HCT116 (cell line): ENCODE measurements at regions not wholly inside any gene's neighbourhood (a gene's known extent, or its start where the extent isn't known, plus 50 kb on each side); places are given as distances from the start of the nearest gene placed in this dataset.

Source experiments
- ATAC-seq: fragments of 200-7000 bp; cut with Tn5 transposase; 2 replicates; pipeline ENCODE4 v1.9.1; 2020; ENCODE audit warnings: mild to moderate bottlenecking, moderate library complexity
- BruUV-seq: library from RNA; stranded (reverse); fragments of 400-500 nt; replicated peaks from 2 replicates; lab custom pipeline; 2021; lab: Mats Ljungman, UMichigan
- CTCF ChIA-PET: fragments of 300-600 bp; sonication (Branson Sonifier 250); formaldehyde crosslinking; loops from one replicate; lab custom pipeline; 2021; ENCODE audit warnings: antibody characterized with exemption; lab: Charles Lee
- POLR2A ChIA-PET: fragments of 300-600, 350-600 bp; sonication (Branson Sonifier 250); formaldehyde crosslinking; loops from one replicate; lab custom pipeline; 2021; ENCODE audit warnings: antibody characterized with exemption; lab: Charles Lee
- RAD21 ChIA-PET, 2 experiments: fragments of 300-600 bp; sonication (Branson Sonifier 250); formaldehyde crosslinking; loops; one replicate each; lab custom pipeline; 2023; ENCODE audit warnings: low total read pairs in 2 of 2; ENCODE audit not compliant: uncharacterized antibody in 2 of 2, unreplicated experiment in 2 of 2, low non-redundant PET in 1 of 2; lab: Charles Lee
- DNase-seq: peaks from one replicate; pipeline ENCODE4 v3.0.0-alpha.2; 2010; ENCODE audit warnings: low read depth, low spot score
- H2AFZ ChIP-seq: fragments of 200-600 bp; shearing (Covaris generic), sonication (generic); 2 replicates; pipeline ENCODE4 v1.6.1; 2017; ENCODE audit warnings: low read depth, mixed run types, mixed read lengths, antibody characterized with exemption, low read length; ENCODE audit not compliant: poor library complexity, severe bottlenecking
- H3K27ac ChIP-seq: 2 replicates; pipeline ENCODE4 v1.5.1; 2012; ENCODE audit warnings: low read depth, low read length
- H3K27me3 ChIP-seq: fragments of 200-600 bp; sonication (generic); 2 replicates; pipeline ENCODE4 v1.6.1; 2016; ENCODE audit warnings: mixed run types, low read length, mixed read lengths; ENCODE audit not compliant: insufficient read depth
- H3K36me3 ChIP-seq, 2 experiments: fragments of 200-500 bp in 1 of 2; fragments of 200-600 bp in 1 of 2; sonication (Bioruptor generic) in 1 of 2; sonication (generic) in 1 of 2; 2 replicates each; pipeline versions ENCODE4 v1.5.1 to v1.6.1; 2014 to 2016; ENCODE audit warnings: low read length in 2 of 2, inconsistent platforms in 1 of 2, mixed read lengths in 1 of 2, mixed run types in 1 of 2; ENCODE audit not compliant: insufficient read depth in 2 of 2, control insufficient read depth in 1 of 2
- H3K4me1 ChIP-seq, 2 experiments: fragments of 200-600 bp in 1 of 2; sonication (generic) in 1 of 2; 2 replicates each; pipeline versions ENCODE4 v1.5.1 to v1.6.1; 2012 to 2017; ENCODE audit warnings: low read length in 2 of 2, inconsistent platforms in 1 of 2, mild to moderate bottlenecking in 1 of 2, mixed read lengths in 1 of 2, mixed run types in 1 of 2, moderate library complexity in 1 of 2; ENCODE audit not compliant: insufficient read depth in 2 of 2, control insufficient read depth in 1 of 2
- H3K4me2 ChIP-seq: fragments of 200-600 bp; sonication (generic); 2 replicates; pipeline ENCODE4 v1.6.1; 2017; ENCODE audit warnings: mixed run types, low read length, mixed read lengths
- H3K4me3 ChIP-seq, 2 experiments: fragments of 200-600 bp in 1 of 2; sonication (generic) in 1 of 2; replicated peaks in 1 of 2; 2 replicates each; pipeline ENCODE4 v1.5.1; 2011 to 2016; ENCODE audit warnings: low read length in 2 of 2, control low read depth in 1 of 2, low read depth in 1 of 2, mild to moderate bottlenecking in 1 of 2, mixed read lengths in 1 of 2, mixed run types in 1 of 2
- H3K79me2 ChIP-seq: fragments of 200-600 bp; sonication (generic); 2 replicates; pipeline ENCODE4 v1.6.1; 2017; ENCODE audit warnings: mild to moderate bottlenecking, mixed run types, low read length, moderate library complexity, mixed read lengths; ENCODE audit not compliant: insufficient read depth
- H3K9ac ChIP-seq: fragments of 200-600 bp; sonication (generic); 2 replicates; pipeline ENCODE4 v1.6.1; 2016; ENCODE audit warnings: low read length, mixed read lengths
- H3K9me2 ChIP-seq: fragments of 200-600 bp; sonication (generic), shearing (Covaris generic); 2 replicates; pipeline ENCODE4 v1.6.1; 2017; ENCODE audit warnings: mixed run types, mild to moderate bottlenecking, moderate library complexity; ENCODE audit not compliant: insufficient read depth
- H3K9me3 ChIP-seq, 2 experiments: fragments of 200-500 bp in 1 of 2; fragments of 200-600 bp in 1 of 2; sonication (Bioruptor generic) in 1 of 2; sonication (generic) in 1 of 2; 2 replicates each; pipeline ENCODE4 v1.6.1; 2014 to 2017; ENCODE audit warnings: low read length in 2 of 2, mixed read lengths in 2 of 2, inconsistent platforms in 1 of 2, low read depth in 1 of 2, mild to moderate bottlenecking in 1 of 2, mixed run types in 1 of 2, moderate library complexity in 1 of 2; ENCODE audit not compliant: control insufficient read depth in 1 of 2, insufficient read depth in 1 of 2
- H4K20me1 ChIP-seq: fragments of 200-600 bp; sonication (generic), shearing (Covaris generic); 2 replicates; pipeline ENCODE4 v1.6.1; 2017; ENCODE audit warnings: mixed run types, mild to moderate bottlenecking, moderate library complexity; ENCODE audit not compliant: insufficient read depth
- ATF3 ChIP-seq: IDR thresholded peaks from 2 replicates; pipeline ENCODE4 v1.6.1; 2012
- CBX3 ChIP-seq: IDR thresholded peaks from 2 replicates; pipeline ENCODE4 v1.6.1; 2012; ENCODE audit warnings: low read depth
- EGR1 ChIP-seq: IDR thresholded peaks from 2 replicates; pipeline ENCODE4 v1.6.1; 2012; ENCODE audit warnings: low read depth
- ELF1 ChIP-seq: IDR thresholded peaks from 2 replicates; pipeline ENCODE4 v1.6.1; 2012; ENCODE audit warnings: low read depth, borderline replicate concordance
- EZH2 ChIP-seq: fragments of 200-600 bp; sonication (generic); IDR thresholded peaks from 2 replicates; pipeline ENCODE4 v1.6.1; 2017; ENCODE audit warnings: antibody characterized with exemption, mixed run types
- EZH2phosphoT487 ChIP-seq: fragments of 200-600 bp; IDR thresholded peaks from 2 replicates; pipeline ENCODE4 v1.6.1; 2018; ENCODE audit warnings: antibody characterized with exemption, borderline replicate concordance
- FOSL1 ChIP-seq: IDR thresholded peaks from 2 replicates; pipeline ENCODE4 v1.6.1; 2012; ENCODE audit warnings: low read depth
- JUND ChIP-seq: IDR thresholded peaks from 2 replicates; pipeline ENCODE4 v1.6.1; 2012
- POLR2A ChIP-seq: IDR thresholded peaks from 2 replicates; pipeline ENCODE4 v1.7.0; 2011; ENCODE audit warnings: borderline replicate concordance; ENCODE audit not compliant: insufficient read depth, insufficient read length; ENCODE audit errors: extremely low read depth
- POLR2AphosphoS5 ChIP-seq: IDR thresholded peaks from 2 replicates; pipeline ENCODE4 v1.6.1; 2011; ENCODE audit warnings: mild to moderate bottlenecking, low read depth, low read length, moderate library complexity
- REST ChIP-seq: IDR thresholded peaks from 2 replicates; pipeline ENCODE4 v1.6.1; 2012; ENCODE audit warnings: low read depth
- SIN3A ChIP-seq: IDR thresholded peaks from 2 replicates; pipeline ENCODE4 v1.6.1; 2012; ENCODE audit warnings: low read depth
- SP1 ChIP-seq: IDR thresholded peaks from 2 replicates; pipeline ENCODE4 v1.6.1; 2012; ENCODE audit warnings: low read depth
- SRF ChIP-seq: IDR thresholded peaks from 2 replicates; pipeline ENCODE4 v1.6.1; 2012; ENCODE audit warnings: low read depth
- YY1 ChIP-seq: IDR thresholded peaks from 2 replicates; pipeline ENCODE4 v1.6.1; 2011; ENCODE audit warnings: low read length, low read depth, moderate library complexity, mild to moderate bottlenecking; ENCODE audit not compliant: insufficient replicate concordance; ENCODE audit errors: extremely low read depth
- ZBTB33 ChIP-seq: IDR thresholded peaks from 2 replicates; pipeline ENCODE4 v1.6.1; 2011; ENCODE audit warnings: mild to moderate bottlenecking, low read length, moderate library complexity; ENCODE audit not compliant: insufficient replicate concordance; ENCODE audit errors: extremely low read depth
- ZNF274 ChIP-seq: fragments of 200-500 bp; sonication (Bioruptor generic); IDR thresholded peaks from 2 replicates; pipeline ENCODE4 v1.6.1; 2014; ENCODE audit warnings: mild to moderate bottlenecking, low read depth, low read length, inconsistent platforms
- intact Hi-C: fragments of 100-400 bp; cut with micrococcal nuclease; formaldehyde crosslinking; loops from 2 replicates; pipeline ENCODE4 v1.10.0; 2022

GRCh38 chr4:127141856-127142255, 490.9 kb upstream of the INTU start:
- intact Hi-C loops = no loop called here
- RAD21 ChIA-PET = no interaction called here

GRCh38 chr4:127143460-127144195, 489.1 kb upstream of the INTU start:
- H3K9me3 ChIP-seq = no peaks in the 10 kb centered on the region
- CTCF ChIA-PET = no interaction called here
- H2AFZ ChIP-seq = no peak overlapping the region
- DNase-seq = no peak
- ATAC-seq = no peak
- no peaks in the 10 kb centered on the region for H3K4me1 ChIP-seq
- no peaks in the 10 kb centered on the region for H3K36me3 ChIP-seq
- H3K9me2 ChIP-seq = no peaks in the 10 kb centered on the region; the same call in 1 of the 2 replicates
- H3K4me3 ChIP-seq = no peak overlapping the region
- RAD21 ChIA-PET = no interaction called here
- no peak overlapping the region for H3K9ac ChIP-seq
- no TSS peak for BruUV-seq
- POLR2A ChIA-PET = no interaction called here
- no peaks in the 10 kb centered on the region for H3K79me2 ChIP-seq
- no peak overlapping the region for H3K27ac ChIP-seq
- H3K27me3 ChIP-seq = no peaks in the 10 kb centered on the region
- H3K4me2 ChIP-seq = no peak overlapping the region
- H4K20me1 ChIP-seq = no peaks in the 10 kb centered on the region
- intact Hi-C loops = no loop called here
- TF ChIP-seq REST (no peak), POLR2A (no peak), EGR1 (no peak), EZH2phosphoT487 (no peak), FOSL1 (no peak), JUND (no peak), ZBTB33 (no peak), ZNF274 (no peak), EZH2 (no peak), ATF3 (no peak), YY1 (no peak), POLR2AphosphoS5 (no peak), SP1 (no peak)

More at GRCh38 chr4:127141856-127142255, 490.9 kb upstream of the INTU start:
- TF ChIP-seq CBX3 (no peak), ELF1 (no peak), POLR2AphosphoS5 (no peak), SIN3A (no peak), SRF (no peak)
- Histone ChIP-seq H3K9ac (no peak overlapping the region), H3K27me3 (no peaks in the 10 kb centered on the region), H3K36me3 (no peaks in the 10 kb centered on the region), H3K9me2 (no peaks in the 10 kb centered on the region; the same call in 1 of the 2 replicates), H3K79me2 (no peaks in the 10 kb centered on the region), H3K9me3 (no peaks in the 10 kb centered on the region), H3K4me1 (no peaks in the 10 kb centered on the region), H2AFZ (no peak overlapping the region), H3K4me3 (no peak overlapping the region), H3K27ac (no peak overlapping the region), H4K20me1 (no peaks in the 10 kb centered on the region), H3K4me2 (no peak overlapping the region)
- ATAC-seq (no peak), DNase-seq (no peak)
- CTCF ChIA-PET = no interaction called here
- no TSS peak for BruUV-seq
- POLR2A ChIA-PET = no interaction called here
